Astrocyte (in vitro differentiated cells and primary cell): ENCODE measurements at regions not wholly inside any gene's neighbourhood (a gene's known extent, or its start where the extent isn't known, plus 50 kb on each side); places are given as distances from the start of the nearest gene placed in this dataset.

Experiments
- CTCF ChIP-seq: IDR thresholded peaks from 2 replicates; pipeline ENCODE4 v1.5.1; 2011; ENCODE audit warnings: low read depth, mild to moderate bottlenecking, inconsistent platforms, low read length, moderate library complexity; ENCODE audit not compliant: insufficient read depth
- EZH2 ChIP-seq: IDR thresholded peaks from 2 replicates; pipeline ENCODE4 v1.6.1; 2012; ENCODE audit warnings: mild to moderate bottlenecking, low read length, inconsistent platforms; ENCODE audit not compliant: insufficient read depth

- TF ChIP-seq EZH2 (no peak), CTCF (no peak)
These were observed 388.8 kb upstream of the CHAC2 start for GRCh38 chr2:53378791-53379190.
